ENCODE measurements at regions not wholly inside any gene's neighbourhood (a gene's known extent, or its start where the extent isn't known, plus 50 kb on each side); places are given as distances from the start of the nearest gene placed in this dataset.

GRCh38 chr10:58892031-58892531, 284.4 kb upstream of the PHYHIPL start:
- Mint-ChIP-seq H3K4me3 (no peak overlapping the region), H3K27me3 (ENCODE audit: insufficient read depth) (no peaks in the 10 kb centered on the region), H3K36me3 (ENCODE audit: low read depth) (no peaks in the 10 kb centered on the region), H3K9me3 (no peaks in the 10 kb centered on the region), H3K4me1 (ENCODE audit: low read depth) (peaks cover 21% of the 10 kb centered on the region), H3K27ac (no peak overlapping the region)
- TF ChIP-seq, protein P1, sequence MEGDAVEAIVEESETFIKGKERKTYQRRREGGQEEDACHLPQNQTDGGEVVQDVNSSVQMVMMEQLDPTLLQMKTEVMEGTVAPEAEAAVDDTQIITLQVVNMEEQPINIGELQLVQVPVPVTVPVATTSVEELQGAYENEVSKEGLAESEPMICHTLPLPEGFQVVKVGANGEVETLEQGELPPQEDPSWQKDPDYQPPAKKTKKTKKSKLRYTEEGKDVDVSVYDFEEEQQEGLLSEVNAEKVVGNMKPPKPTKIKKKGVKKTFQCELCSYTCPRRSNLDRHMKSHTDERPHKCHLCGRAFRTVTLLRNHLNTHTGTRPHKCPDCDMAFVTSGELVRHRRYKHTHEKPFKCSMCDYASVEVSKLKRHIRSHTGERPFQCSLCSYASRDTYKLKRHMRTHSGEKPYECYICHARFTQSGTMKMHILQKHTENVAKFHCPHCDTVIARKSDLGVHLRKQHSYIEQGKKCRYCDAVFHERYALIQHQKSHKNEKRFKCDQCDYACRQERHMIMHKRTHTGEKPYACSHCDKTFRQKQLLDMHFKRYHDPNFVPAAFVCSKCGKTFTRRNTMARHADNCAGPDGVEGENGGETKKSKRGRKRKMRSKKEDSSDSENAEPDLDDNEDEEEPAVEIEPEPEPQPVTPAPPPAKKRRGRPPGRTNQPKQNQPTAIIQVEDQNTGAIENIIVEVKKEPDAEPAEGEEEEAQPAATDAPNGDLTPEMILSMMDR (IDR thresholded peaks at IDR 0.05): no peak
- DNase-seq: no peak

DNA sequence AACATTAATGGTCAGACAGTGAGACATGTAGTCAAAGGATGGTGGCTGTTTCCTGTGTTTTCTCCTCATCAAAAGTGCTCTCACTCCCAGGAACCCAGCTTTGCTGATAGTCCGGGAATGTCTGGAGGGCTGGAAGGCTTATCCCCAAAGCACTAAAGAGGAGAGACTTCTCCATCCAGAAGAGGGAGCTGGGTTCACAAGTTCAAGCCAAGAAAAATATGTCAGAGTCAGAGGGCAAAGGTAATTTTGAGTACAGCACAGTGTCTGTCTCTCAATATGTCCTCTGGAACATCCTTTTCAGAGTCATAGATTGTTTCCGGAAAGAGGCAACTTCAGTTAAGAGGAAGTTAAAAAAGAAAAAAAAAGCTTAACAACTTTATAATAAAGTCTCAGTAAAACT, 281.5 kb upstream of the PHYHIPL start:
- H3K27ac Mint-ChIP-seq: no peak overlapping the region
- H3K27me3 Mint-ChIP-seq (ENCODE audit: insufficient read depth): peaks cover 2% of the 10 kb centered on the region; the same call in 1 of the 2 replicates
- TF ChIP-seq, protein P1 (IDR thresholded peaks at IDR 0.05): no peak
- DNase-seq: no peak
- no peak overlapping the region for H3K4me3 Mint-ChIP-seq
- H3K9me3 Mint-ChIP-seq: no peaks in the 10 kb centered on the region
- H3K36me3 Mint-ChIP-seq (ENCODE audit: low read depth): no peaks in the 10 kb centered on the region
- peaks cover 13% of the 10 kb centered on the region for H3K4me1 Mint-ChIP-seq (ENCODE audit: low read depth)

DNA sequence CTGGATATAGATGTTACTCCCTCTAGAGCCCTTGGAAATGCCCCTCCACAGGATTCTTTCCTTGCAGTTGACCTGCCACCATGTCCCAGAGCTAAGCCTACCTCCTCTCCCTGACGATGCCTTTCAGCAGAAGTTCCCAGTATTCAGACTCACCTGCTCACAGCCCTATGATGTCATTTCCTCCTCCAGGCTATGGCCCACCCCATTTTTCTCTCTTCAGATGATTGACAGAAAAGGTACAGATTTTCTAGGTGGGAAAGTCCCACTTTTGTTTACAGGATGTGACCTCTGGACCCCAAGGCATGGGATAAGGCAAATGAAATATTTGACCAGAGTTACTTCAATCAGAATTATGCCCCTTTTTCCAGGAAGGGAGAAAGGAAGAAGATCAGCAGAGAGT, 280.2 kb upstream of the PHYHIPL start:
- DNase-seq: no peak
- TF ChIP-seq, protein P1 (IDR thresholded peaks at IDR 0.05): no peak
- peaks cover 13% of the 10 kb centered on the region for H3K4me1 Mint-ChIP-seq (ENCODE audit: low read depth)
- H3K27ac Mint-ChIP-seq: no peak overlapping the region
- peaks cover 2% of the 10 kb centered on the region; the same call in 1 of the 2 replicates for H3K27me3 Mint-ChIP-seq (ENCODE audit: insufficient read depth)
- H3K36me3 Mint-ChIP-seq (ENCODE audit: low read depth): no peaks in the 10 kb centered on the region
- H3K9me3 Mint-ChIP-seq: no peaks in the 10 kb centered on the region
- H3K4me3 Mint-ChIP-seq: no peak overlapping the region

DNA sequence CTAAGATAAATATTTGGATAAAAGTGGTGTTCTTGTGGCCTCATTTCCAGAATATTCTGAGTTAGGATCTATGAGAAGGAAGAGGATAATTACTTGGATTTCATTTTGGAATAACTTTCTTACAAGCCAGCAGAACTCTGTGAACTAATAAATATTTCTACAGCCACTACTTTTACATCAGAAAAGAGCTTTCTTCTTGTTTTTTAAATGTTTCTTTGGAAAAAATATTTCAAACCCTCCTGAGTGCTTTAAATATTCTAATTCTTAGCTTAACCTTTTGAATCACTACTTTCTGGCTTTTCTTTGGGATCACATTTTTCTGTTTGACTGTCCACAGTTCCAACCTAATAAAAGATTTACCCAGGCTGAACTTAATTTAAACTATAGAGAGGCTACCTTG, 279.2 kb upstream of the PHYHIPL start:
- Mint-ChIP-seq H3K9me3 (no peaks in the 10 kb centered on the region), H3K4me1 (ENCODE audit: low read depth) (peaks cover 10% of the 10 kb centered on the region), H3K27me3 (ENCODE audit: insufficient read depth) (peaks cover 2% of the 10 kb centered on the region; the same call in 1 of the 2 replicates), H3K36me3 (ENCODE audit: low read depth) (no peaks in the 10 kb centered on the region; the same call in 1 of the 2 replicates), H3K4me3 (no peak overlapping the region), H3K27ac (no peak overlapping the region)
- DNase-seq: no peak
- TF ChIP-seq, protein P1 (IDR thresholded peaks at IDR 0.05): no peak

DNA sequence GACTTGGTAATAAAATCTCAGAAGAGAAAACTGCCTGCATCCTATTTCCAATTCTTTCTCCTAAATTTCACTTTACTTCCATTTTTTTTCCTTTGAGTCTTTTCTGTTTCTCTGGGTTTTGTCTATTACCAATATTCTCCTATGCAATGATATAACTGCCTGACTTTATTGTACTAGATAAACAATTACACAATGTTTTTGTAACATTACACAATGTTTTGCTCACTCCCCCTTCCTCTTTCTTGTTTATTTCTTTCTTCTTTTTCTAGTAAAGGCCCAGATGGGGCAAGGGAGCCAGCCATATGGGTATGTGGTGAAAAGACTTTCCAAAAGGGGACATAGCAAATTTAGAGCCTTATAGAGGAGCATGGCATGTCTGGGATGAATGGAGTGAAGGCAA, 278.7 kb upstream of the PHYHIPL start:
- Mint-ChIP-seq H3K4me1 (ENCODE audit: low read depth) (peaks cover 5% of the 10 kb centered on the region; the same call in 1 of the 2 replicates), H3K27me3 (ENCODE audit: insufficient read depth) (peaks cover 2% of the 10 kb centered on the region; the same call in 1 of the 2 replicates), H3K27ac (no peak overlapping the region), H3K9me3 (no peaks in the 10 kb centered on the region), H3K36me3 (ENCODE audit: low read depth) (no peaks in the 10 kb centered on the region; the same call in 1 of the 2 replicates), H3K4me3 (no peak overlapping the region)
- DNase-seq: no peak
- TF ChIP-seq, protein P1 (IDR thresholded peaks at IDR 0.05): no peak

All from HFFc6 (cell line).